Inferior parietal cortex (tissue), 1 donor: ENCODE measurements at regions not wholly inside any gene's neighbourhood (a gene's known extent, or its start where the extent isn't known, plus 50 kb on each side); places are given as distances from the start of the nearest gene placed in this dataset.
A peak's percentile ranks its signal among the peaks of the same experiment; 100 is the strongest.
"Not testable (repeated sequence)": the region's sequence is repeated elsewhere in the genome, so short reads cannot be mapped to it uniquely, and the experiment has no call there.

Experiments used
- DNase-seq: peaks from one replicate; pipeline ENCODE4 v3.0.0-alpha.2; 2016; ENCODE audit errors: extremely low spot score

DNA sequence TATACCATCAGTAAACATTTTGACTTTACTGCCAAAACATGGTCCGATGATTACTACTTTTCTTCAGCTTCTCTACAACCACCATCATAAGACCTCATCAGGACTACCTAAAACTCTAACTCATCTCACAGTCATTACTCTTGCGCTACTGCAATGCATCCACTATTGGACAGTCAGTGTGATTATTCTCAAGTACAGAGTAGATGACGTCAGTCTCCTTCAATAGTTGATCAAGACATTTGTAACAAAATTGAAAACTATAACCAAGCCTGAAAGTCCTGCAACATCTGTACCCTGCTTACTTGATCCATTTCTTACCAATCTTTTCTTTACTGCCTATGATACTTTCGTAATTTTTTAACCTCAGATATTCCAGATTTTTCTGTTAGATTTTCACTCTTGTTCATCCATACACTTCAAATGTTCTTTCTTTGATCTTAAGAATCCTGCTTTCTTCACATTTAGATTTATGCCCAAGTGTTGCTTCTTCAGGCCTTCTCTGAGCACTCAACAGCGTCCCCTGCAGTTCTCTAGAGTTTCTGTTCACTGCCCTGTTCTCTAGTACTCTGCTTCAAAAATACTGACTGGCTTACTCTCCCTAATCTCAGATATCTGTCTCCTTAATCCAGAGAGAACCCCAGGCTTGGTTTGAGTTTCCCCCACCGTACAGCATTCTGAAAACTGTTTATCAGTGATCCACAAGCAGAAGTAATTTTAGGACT is 1517.6 kb downstream of the STIM2 start:
- DNase-seq, result no peak

DNA sequence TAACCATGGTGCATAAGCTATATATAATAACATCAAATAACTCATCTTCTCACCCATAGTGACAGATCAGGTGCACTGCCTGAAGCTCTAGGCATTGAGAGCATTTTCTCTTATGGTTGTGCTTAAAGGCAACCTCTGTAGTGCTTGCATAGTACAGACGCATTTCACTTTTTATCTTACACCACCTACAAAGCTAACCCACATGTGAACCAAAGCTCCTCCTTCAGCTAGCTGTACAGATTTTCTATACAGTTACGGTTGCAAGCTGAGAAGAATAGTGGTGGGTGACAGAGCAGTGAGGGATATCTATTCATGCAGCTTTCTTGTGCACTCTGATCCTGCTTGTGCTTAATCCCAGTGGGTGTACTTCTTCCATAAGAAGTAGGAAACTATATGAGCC is 1525.2 kb downstream of the STIM2 start:
- no peak for DNase-seq

DNA sequence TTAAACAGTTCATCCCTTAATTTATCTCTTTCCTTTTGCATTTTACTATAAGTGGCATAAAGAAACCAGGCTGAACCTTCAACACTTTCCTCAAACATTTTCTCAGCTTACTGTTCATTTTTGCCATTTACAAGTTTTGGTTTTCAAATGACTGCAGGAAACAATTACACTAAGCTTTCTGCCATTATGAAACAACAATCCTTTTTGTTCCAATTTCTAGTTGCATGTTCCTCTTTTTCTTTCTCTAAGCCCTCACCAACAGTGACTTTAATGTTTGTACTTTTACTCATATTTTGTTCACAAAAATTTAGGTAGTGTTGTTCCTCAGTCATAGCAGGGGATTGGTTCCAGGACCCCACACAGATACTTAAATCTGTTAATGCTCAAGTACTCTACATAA is 1526.1 kb downstream of the STIM2 start:
- DNase-seq, result no peak

DNA sequence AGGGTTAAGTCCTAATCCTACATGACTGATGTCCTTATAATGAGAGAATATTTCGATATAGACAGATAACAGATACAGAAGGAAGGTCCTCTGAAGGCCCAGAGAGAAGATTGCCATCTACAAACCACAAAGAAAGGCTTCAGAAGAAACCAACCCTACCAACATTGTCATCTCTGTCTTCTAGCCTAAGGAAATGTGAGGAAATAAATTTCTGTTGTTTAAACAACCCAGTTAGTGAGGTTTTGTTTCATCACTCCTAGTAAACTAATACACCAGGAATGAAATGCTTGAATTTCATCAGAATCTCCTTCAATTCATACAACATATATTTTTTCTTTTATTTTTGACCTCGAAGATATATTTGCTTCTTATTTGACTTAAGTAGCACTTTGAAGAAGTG is 1527.8 kb downstream of the STIM2 start:
- no peak for DNase-seq

- no peak for DNase-seq
Measured at GRCh38 chr4:28391877-28392276, 1531.2 kb downstream of the STIM2 start.

- DNase-seq, result no peak
Measured at GRCh38 chr4:28402751-28403150, 1542.1 kb downstream of the STIM2 start.

- no peak for DNase-seq
Measured at GRCh38 chr4:28421221-28421620, 1560.6 kb downstream of the STIM2 start.

DNA sequence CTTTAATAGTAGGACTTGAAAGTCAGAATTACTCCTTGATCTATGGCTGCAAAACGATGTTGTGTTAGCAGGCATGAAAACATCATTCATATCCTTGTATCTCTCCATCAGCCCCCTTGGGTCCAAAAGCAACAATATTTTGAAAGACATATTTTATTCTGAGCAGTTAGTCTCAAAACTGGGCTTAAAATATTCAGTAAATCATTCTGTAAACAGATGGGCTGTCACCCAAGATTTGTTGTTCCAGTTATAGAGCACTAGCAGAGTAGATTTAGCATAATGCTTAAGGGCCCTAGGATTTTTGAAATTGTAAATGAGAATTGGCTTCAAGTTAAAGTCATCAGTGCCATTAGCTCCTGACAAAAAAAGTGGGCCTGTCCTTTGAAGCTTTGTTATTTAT is 1565.6 kb downstream of the STIM2 start:
- no peak for DNase-seq

DNA sequence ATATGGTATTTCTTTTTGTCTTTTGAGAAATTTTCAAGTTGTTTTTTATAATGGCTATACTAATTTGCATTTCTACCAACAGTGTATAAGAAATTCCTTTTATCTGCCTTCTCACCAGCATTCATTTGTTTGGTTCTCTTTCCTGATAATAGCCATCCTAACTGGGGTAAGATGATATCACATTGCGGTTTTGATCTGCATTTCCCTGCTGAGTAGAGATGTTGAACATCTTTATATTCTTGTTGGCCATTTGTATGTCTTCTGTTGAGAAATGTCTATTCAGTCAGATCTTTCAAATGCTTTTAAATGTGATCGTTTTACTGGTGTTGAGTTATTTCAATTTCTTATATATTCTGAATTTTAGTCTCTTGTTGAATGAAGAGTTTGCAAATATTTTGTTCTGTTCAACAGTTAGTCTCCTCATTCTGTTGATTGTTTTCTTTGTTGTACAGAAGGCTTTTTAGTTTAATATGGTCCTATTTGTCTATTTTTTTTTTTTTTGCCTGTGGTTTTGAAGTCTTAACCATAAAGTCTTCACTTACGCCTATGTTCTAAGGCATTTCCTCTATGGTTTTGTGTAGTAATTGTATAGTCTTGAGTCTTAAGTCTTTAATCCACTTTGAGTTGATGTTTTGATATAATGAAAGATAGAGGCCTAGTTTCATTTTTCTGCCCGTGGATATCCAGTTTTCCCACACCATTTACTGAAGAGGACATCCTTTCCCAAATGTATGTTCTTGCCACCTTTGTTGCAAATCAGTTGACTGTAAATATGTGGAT is 1566.9 kb downstream of the STIM2 start:
- no peak for DNase-seq

- DNase-seq, result no peak
Measured at GRCh38 chr4:28432348-28433025, 1571.8 kb downstream of the STIM2 start.

DNA sequence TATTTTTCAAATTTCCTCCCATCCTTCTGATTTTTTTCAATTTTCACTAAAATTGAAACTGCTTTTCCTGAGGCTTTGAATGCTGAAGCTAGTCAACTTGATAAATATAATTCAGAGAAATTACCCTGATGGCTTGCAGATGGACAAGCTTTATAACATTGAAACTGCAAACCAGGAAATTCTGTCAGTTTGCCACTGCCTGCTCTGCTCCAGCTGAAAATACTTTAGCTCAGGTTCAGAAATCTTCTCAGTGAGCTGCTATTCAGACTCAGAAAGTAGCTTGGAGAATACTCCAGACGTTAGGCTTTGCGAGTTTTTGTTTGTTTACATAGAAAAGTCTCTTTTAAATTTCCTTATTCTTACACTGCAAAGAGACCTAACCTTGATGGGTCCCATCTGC is 1574.7 kb downstream of the STIM2 start:
- DNase-seq, result no peak

GRCh38 chr4:28436191-28437080 is 1575.8 kb downstream of the STIM2 start:
- no peak for DNase-seq

GRCh38 chr4:28443371-28443770 is 1582.7 kb downstream of the STIM2 start:
- DNase-seq, result no peak

GRCh38 chr4:28443801-28444412 is 1583.3 kb downstream of the STIM2 start:
- no peak for DNase-seq

DNA sequence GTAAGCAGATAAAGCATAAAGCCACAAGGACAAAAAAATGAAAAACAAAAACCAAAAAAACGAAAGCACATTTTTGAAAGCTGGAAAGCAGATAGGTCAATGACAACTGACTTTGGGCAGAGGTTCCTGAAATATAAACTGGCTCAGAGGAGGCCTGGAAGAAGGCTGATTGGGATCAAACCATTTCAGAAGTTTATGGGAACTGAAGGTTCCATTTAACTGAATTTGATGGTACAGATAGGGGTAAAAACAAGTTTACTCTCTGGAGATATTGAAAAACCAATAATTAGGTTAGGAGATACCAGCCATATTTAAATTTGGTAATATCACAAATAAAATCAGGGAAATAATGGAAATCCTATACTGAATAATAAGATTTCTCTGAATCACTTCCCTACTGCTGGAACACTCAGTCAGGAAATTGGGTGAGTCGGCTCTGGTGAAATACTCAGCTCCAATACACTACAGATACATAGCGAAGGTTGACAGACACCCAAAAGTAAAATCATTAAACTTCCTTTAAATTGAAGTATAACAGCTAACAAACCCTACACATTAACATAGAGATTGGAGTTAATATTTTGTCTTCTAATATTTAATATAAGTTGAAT is 1584.3 kb downstream of the STIM2 start:
- DNase-seq, result no peak

DNA sequence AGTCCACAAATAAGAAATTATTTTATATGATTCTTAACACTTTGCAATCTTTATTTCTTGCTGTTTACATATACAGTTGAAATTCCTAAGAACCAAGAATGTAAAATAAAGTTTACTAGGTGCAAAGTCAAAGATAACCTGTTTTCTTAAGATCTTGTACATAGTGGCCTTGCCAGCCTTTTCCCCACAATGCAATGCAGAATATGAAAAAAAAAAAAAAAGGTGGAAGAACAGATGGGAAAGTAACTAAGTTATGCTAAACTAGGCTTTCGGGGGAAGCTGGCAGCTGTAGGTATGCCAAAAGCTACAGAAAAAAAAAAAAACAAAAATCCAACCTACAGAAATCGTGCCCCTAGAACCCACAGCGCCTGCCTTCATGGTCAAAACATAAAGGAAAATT is 1588.4 kb downstream of the STIM2 start:
- peak; percentile 55 for DNase-seq

DNA sequence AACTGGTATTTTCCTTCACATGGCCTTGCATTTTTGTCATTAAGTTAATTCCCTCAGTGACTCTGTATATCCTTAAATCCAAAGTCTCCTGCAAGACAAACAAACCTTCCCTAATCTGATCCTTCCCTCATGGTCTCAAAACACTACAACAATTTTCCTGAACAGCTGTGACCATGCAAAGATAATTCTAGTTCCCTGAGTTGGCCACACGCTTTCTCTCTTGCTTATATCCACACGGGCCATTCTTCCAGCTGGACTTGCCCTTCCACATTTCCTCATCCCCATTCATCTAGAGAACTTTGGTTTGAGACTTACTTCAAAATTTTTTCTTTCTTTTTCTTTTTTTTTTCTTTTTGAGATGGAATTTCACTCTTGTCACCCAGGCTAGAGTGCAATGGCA is 1590.7 kb downstream of the STIM2 start:
- DNase-seq, result no peak

- DNase-seq, result no peak
Measured at GRCh38 chr4:28462766-28463700, 1602.4 kb downstream of the STIM2 start.

DNA sequence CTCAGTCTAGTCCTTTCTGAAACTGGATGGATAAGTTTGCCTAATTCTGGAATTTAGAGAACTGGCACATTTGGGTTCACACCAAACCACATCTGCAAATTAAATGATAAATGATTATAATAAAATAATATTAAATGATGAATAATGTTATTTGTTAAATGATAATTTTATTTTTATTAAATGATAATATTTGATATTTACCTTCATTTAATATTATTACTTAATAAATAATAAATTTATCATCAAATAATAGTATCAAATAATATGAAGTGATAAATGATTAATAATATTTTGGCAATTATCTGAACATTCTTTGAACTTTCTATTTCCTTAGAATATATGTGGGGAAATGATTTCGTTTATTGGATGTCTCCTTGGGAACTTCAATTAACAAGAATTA is 1604.2 kb downstream of the STIM2 start:
- no peak for DNase-seq

DNA sequence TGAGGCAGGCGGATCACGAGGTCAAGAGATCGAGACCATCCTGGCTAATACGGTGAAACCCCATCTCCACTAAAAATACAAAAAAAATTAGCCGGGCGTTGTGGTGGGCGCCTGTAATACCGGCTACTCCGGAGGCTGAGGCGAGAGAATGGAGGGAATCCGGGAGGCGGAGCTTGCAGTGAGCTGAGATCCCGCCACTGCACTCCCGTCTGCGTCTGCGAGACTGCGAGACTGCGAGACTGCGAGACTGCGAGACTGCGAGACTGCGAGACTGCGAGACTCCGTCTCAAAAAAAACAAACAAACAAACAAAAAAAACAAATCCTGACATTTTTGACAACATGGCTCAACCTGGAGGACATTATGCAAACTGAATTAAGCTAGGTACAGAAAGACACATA is 1606.2 kb downstream of the STIM2 start:
- DNase-seq, result not testable (repeated sequence)
